ENCODE measurements at regions not wholly inside any gene's neighbourhood (a gene's known extent, or its start where the extent isn't known, plus 50 kb on each side); places are given as distances from the start of the nearest gene placed in this dataset.

GRCh38 chr9:19662213-19662612 lies 126.6 kb downstream of the SLC24A2 start:
- no TSS peak for BruUV-seq (replicated peaks)

GRCh38 chr9:19660019-19660418 lies 128.8 kb downstream of the SLC24A2 start:
- Histone ChIP-seq H4K20me1 (ENCODE audit: low read length) (no peaks in the 10 kb centered on the region), H3K27ac (ENCODE audit: low read length) (no peak overlapping the region), H3K9me2 (replicated peaks; ENCODE audit: low read length) (no peaks in the 10 kb centered on the region), H3K9ac (ENCODE audit: low read length) (no peak overlapping the region), H2AFZ (ENCODE audit: low read length) (no peak overlapping the region), H3K4me3 (ENCODE audit: low read length) (no peak overlapping the region), H3K9me3 (ENCODE audit: low read length) (no peaks in the 10 kb centered on the region), H3K79me2 (ENCODE audit: low read length) (no peaks in the 10 kb centered on the region), H3K36me3 (ENCODE audit: low read depth, low read length) (no peaks in the 10 kb centered on the region), H3K4me1 (ENCODE audit: insufficient read depth, low read length) (peaks cover 11% of the 10 kb centered on the region; the same call in 1 of the 2 replicates), H3K4me2 (ENCODE audit: low read length) (peak overlapping the region; percentile 16; the same call in 1 of the 2 replicates), H3F3A (ENCODE audit: low read length, unreplicated experiment) (no peaks in the 10 kb centered on the region), H3K27me3 (ENCODE audit: low read length) (no peaks in the 10 kb centered on the region; the same call in 1 of the 2 replicates)
- TF ChIP-seq EZH2phosphoT487 (IDR thresholded peaks at IDR 0.05; ENCODE audit: borderline replicate concordance, low read length) (no peak), EZH2 (IDR thresholded peaks at IDR 0.05; ENCODE audit: low read length, unreplicated experiment) (no peak)
- TF ChIP-seq, protein P1, sequence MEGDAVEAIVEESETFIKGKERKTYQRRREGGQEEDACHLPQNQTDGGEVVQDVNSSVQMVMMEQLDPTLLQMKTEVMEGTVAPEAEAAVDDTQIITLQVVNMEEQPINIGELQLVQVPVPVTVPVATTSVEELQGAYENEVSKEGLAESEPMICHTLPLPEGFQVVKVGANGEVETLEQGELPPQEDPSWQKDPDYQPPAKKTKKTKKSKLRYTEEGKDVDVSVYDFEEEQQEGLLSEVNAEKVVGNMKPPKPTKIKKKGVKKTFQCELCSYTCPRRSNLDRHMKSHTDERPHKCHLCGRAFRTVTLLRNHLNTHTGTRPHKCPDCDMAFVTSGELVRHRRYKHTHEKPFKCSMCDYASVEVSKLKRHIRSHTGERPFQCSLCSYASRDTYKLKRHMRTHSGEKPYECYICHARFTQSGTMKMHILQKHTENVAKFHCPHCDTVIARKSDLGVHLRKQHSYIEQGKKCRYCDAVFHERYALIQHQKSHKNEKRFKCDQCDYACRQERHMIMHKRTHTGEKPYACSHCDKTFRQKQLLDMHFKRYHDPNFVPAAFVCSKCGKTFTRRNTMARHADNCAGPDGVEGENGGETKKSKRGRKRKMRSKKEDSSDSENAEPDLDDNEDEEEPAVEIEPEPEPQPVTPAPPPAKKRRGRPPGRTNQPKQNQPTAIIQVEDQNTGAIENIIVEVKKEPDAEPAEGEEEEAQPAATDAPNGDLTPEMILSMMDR (conservative IDR thresholded peaks at IDR 0.05; ENCODE audit: low read depth, low read length): no peak
- ATAC-seq (peak; percentile 66), DNase-seq (peak; percentile 57)
- BruUV-seq (replicated peaks): no TSS peak
- ChIA-PET POLR2A (ENCODE audit: unreplicated experiment) (interaction anchor here (0.5 kb wide), 1 partner anchor 30 kb away, joined by 4 read pairs; no protein-coding TSS in a partner anchor), CTCF (no interaction called here)
- intact Hi-C loops (cut with micrococcal nuclease): no loop called here

More at GRCh38 chr9:19662213-19662612, 126.6 kb downstream of the SLC24A2 start:
- TF ChIP-seq EZH2 (IDR thresholded peaks at IDR 0.05; ENCODE audit: low read length, unreplicated experiment) (no peak), EZH2phosphoT487 (IDR thresholded peaks at IDR 0.05; ENCODE audit: borderline replicate concordance, low read length) (no peak)
- TF ChIP-seq, protein P1 (conservative IDR thresholded peaks at IDR 0.05; ENCODE audit: low read depth, low read length): no peak
- Histone ChIP-seq H3K79me2 (ENCODE audit: low read length) (no peaks in the 10 kb centered on the region), H3K4me1 (ENCODE audit: insufficient read depth, low read length) (peaks cover 11% of the 10 kb centered on the region; the same call in 1 of the 2 replicates), H3K9ac (ENCODE audit: low read length) (no peak overlapping the region), H4K20me1 (ENCODE audit: low read length) (no peaks in the 10 kb centered on the region), H3K9me2 (replicated peaks; ENCODE audit: low read length) (no peaks in the 10 kb centered on the region), H3K4me2 (ENCODE audit: low read length) (no peak overlapping the region), H3K36me3 (ENCODE audit: low read depth, low read length) (no peaks in the 10 kb centered on the region), H3K27ac (ENCODE audit: low read length) (no peak overlapping the region), H2AFZ (ENCODE audit: low read length) (no peak overlapping the region), H3K4me3 (ENCODE audit: low read length) (no peak overlapping the region), H3K27me3 (ENCODE audit: low read length) (peaks cover 2% of the 10 kb centered on the region; the same call in 1 of the 2 replicates), H3F3A (ENCODE audit: low read length, unreplicated experiment) (no peaks in the 10 kb centered on the region), H3K9me3 (ENCODE audit: low read length) (no peaks in the 10 kb centered on the region)
- ChIA-PET CTCF (no interaction called here), POLR2A (ENCODE audit: unreplicated experiment) (no interaction called here)
- intact Hi-C loops (cut with micrococcal nuclease): no loop called here
- ATAC-seq (no peak), DNase-seq (no peak)

GRCh38 chr9:19656704-19657103 lies 132.1 kb downstream of the SLC24A2 start:
- Histone ChIP-seq H3K27me3 (ENCODE audit: low read length) (no peaks in the 10 kb centered on the region), H3K27ac (ENCODE audit: low read length) (no peak overlapping the region), H3K4me2 (ENCODE audit: low read length) (no peak overlapping the region), H3K36me3 (ENCODE audit: low read depth, low read length) (no peaks in the 10 kb centered on the region), H3K79me2 (ENCODE audit: low read length) (no peaks in the 10 kb centered on the region), H3K9ac (ENCODE audit: low read length) (no peak overlapping the region), H3K9me2 (replicated peaks; ENCODE audit: low read length) (no peaks in the 10 kb centered on the region), H3F3A (ENCODE audit: low read length, unreplicated experiment) (no peaks in the 10 kb centered on the region), H3K9me3 (ENCODE audit: low read length) (no peaks in the 10 kb centered on the region), H4K20me1 (ENCODE audit: low read length) (no peaks in the 10 kb centered on the region), H2AFZ (ENCODE audit: low read length) (no peak overlapping the region), H3K4me1 (ENCODE audit: insufficient read depth, low read length) (peaks cover 11% of the 10 kb centered on the region; the same call in 1 of the 2 replicates), H3K4me3 (ENCODE audit: low read length) (no peak overlapping the region)
- TF ChIP-seq EZH2phosphoT487 (IDR thresholded peaks at IDR 0.05; ENCODE audit: borderline replicate concordance, low read length) (no peak), EZH2 (IDR thresholded peaks at IDR 0.05; ENCODE audit: low read length, unreplicated experiment) (no peak)
- TF ChIP-seq, protein P1 (conservative IDR thresholded peaks at IDR 0.05; ENCODE audit: low read depth, low read length): no peak
- ATAC-seq (no peak), DNase-seq (no peak)
- no TSS peak for BruUV-seq (replicated peaks)
- ChIA-PET CTCF (no interaction called here), POLR2A (ENCODE audit: unreplicated experiment) (no interaction called here)
- intact Hi-C loops (cut with micrococcal nuclease): no loop called here

Measured in PC-3 (cell line).